Neural cell (in vitro differentiated cells): ENCODE measurements at regions not wholly inside any gene's neighbourhood (a gene's known extent, or its start where the extent isn't known, plus 50 kb on each side); places are given as distances from the start of the nearest gene placed in this dataset.

ENCODE experiments used
- H2AFZ ChIP-seq: fragments of 200-600, 300-800 bp; sonication (generic), shearing (Covaris generic); 2 replicates; pipeline ENCODE4 v1.6.0; 2014; ENCODE audit warnings: low read depth, mild to moderate bottlenecking, antibody characterized with exemption, low read length, moderate library complexity
- H3F3A ChIP-seq: fragments of 200-600 bp; shearing (Covaris generic); 2 replicates; pipeline ENCODE4 v1.6.1; 2016; ENCODE audit warnings: mild to moderate bottlenecking, moderate library complexity, mixed read lengths, antibody characterized with exemption, low read length; ENCODE audit not compliant: insufficient read depth, poor library complexity, severe bottlenecking
- H3K27ac ChIP-seq: fragments of 200-600, 300-800 bp; sonication (generic), shearing (Covaris generic); 2 replicates; pipeline ENCODE4 v1.5.1; 2014; ENCODE audit warnings: mild to moderate bottlenecking, low read length, moderate library complexity
- H3K27me3 ChIP-seq: fragments of 300-800, 200-600 bp; sonication (generic), shearing (Covaris generic); 2 replicates; pipeline ENCODE4 v1.6.0; 2014; ENCODE audit warnings: mild to moderate bottlenecking, low read depth, low read length, moderate library complexity; ENCODE audit not compliant: insufficient read depth
- H3K36me3 ChIP-seq: fragments of 300-800, 200-600 bp; sonication (generic), shearing (Covaris generic); 2 replicates; pipeline ENCODE4 v1.5.1; 2014; ENCODE audit warnings: mild to moderate bottlenecking, antibody characterized with exemption, low read length, moderate library complexity; ENCODE audit not compliant: insufficient read depth
- H3K4me2 ChIP-seq: fragments of 300-800, 200-600 bp; sonication (generic), shearing (Covaris generic); 2 replicates; pipeline ENCODE4 v1.6.0; 2014; ENCODE audit warnings: mild to moderate bottlenecking, low read length
- H3K4me3 ChIP-seq: fragments of 300-800, 200-600 bp; sonication (generic), shearing (Covaris generic); 2 replicates; pipeline ENCODE4 v1.5.1; 2014; ENCODE audit warnings: mild to moderate bottlenecking, low read length, moderate library complexity
- H3K79me2 ChIP-seq: fragments of 200-600 bp; shearing (Covaris generic); replicated peaks from 2 replicates; pipeline ENCODE4 v1.6.0; 2014; ENCODE audit warnings: mild to moderate bottlenecking, low read length, moderate library complexity; ENCODE audit not compliant: insufficient read depth
- H3K9ac ChIP-seq: fragments of 300-800, 200-600 bp; sonication (generic), shearing (Covaris generic); 2 replicates; pipeline ENCODE4 v1.6.1; 2016; ENCODE audit warnings: mild to moderate bottlenecking, low read length, mixed read lengths
- H3K9me2 ChIP-seq: fragments of 200-600 bp; shearing (Covaris generic); 2 replicates; pipeline ENCODE4 v1.6.1; 2016; ENCODE audit warnings: mild to moderate bottlenecking, low read length, mixed read lengths; ENCODE audit not compliant: insufficient read depth
- H3K9me3 ChIP-seq: fragments of 200-600, 300-800 bp; sonication (generic), shearing (Covaris generic); 2 replicates; pipeline ENCODE4 v1.6.1; 2016; ENCODE audit warnings: mild to moderate bottlenecking, mixed run types, low read length, moderate library complexity, mixed read lengths
- H4K20me1 ChIP-seq: fragments of 200-600 bp; shearing (Covaris generic); 2 replicates; pipeline ENCODE4 v1.6.1; 2016; ENCODE audit warnings: mild to moderate bottlenecking, mixed run types; ENCODE audit not compliant: insufficient read depth
- EP300 ChIP-seq: fragments of 450-650 bp; conservative IDR thresholded peaks from 2 replicates; pipeline ENCODE4 v1.6.1; 2014; ENCODE audit warnings: antibody characterized with exemption, mild to moderate bottlenecking, moderate library complexity; ENCODE audit not compliant: poor library complexity, severe bottlenecking
- EZH2 ChIP-seq: fragments of 200-600, 300-800 bp; shearing (Covaris generic), sonication (generic); IDR thresholded peaks from 2 replicates; pipeline ENCODE4 v1.6.1; 2014; ENCODE audit warnings: antibody characterized with exemption, low read length, borderline replicate concordance, mild to moderate bottlenecking; ENCODE audit not compliant: insufficient read depth, poor library complexity, severe bottlenecking
- MXI1 ChIP-seq: fragments of 450-650 bp; conservative IDR thresholded peaks from 2 replicates; pipeline ENCODE4 v1.6.1; 2014; ENCODE audit warnings: antibody characterized with exemption, mild to moderate bottlenecking; ENCODE audit not compliant: poor library complexity, severe bottlenecking
- POLR2AphosphoS5 ChIP-seq: IDR thresholded peaks from 2 replicates; pipeline ENCODE4 v1.6.1; 2012
- RAD21 ChIP-seq: fragments of 450-650 bp; conservative IDR thresholded peaks from 2 replicates; pipeline ENCODE4 v1.6.1; 2014; ENCODE audit warnings: antibody characterized with exemption, mild to moderate bottlenecking, moderate library complexity
- SMC3 ChIP-seq: fragments of 450-650 bp; conservative IDR thresholded peaks from 2 replicates; pipeline ENCODE4 v1.6.1; 2014; ENCODE audit warnings: antibody characterized with exemption, mild to moderate bottlenecking, moderate library complexity; ENCODE audit not compliant: poor library complexity
- TAF1 ChIP-seq: IDR thresholded peaks from 2 replicates; pipeline ENCODE4 v1.6.1; 2012; ENCODE audit warnings: low read depth
- TF ChIP-seq, protein P1 (sequence below): fragments of 450-650 bp; IDR thresholded peaks from 2 replicates; pipeline ENCODE4 v1.5.1; 2014; ENCODE audit warnings: antibody characterized with exemption, mild to moderate bottlenecking, moderate library complexity; ENCODE audit not compliant: poor library complexity, severe bottlenecking
- TF ChIP-seq, protein P2 (sequence below): IDR thresholded peaks from 2 replicates; pipeline ENCODE4 v1.6.1; 2012; ENCODE audit warnings: borderline replicate concordance

DNA sequence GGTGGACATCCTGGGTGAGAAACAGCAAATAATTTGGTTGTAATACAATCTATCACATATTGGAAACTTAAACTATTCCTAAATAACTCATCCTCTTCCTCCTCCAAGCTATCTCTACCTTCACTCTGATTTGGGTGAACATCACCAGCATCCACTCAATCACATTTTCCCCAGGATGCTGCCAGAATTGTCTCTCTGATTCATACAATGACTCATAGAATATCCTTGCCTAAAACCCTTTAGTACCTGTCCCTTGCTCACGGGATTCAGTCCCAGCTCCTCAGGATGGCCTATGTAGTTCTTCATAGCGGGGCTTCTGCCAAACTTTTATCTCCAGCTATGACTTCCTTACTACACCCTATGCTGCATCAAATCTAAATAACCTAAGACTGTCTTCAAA, 146.8 kb downstream of the EMP1 start:
- H4K20me1 ChIP-seq = no peaks in the 10 kb centered on the region
- no peak overlapping the region for H3K9ac ChIP-seq
- H3K79me2 ChIP-seq = no peaks in the 10 kb centered on the region
- H3K9me3 ChIP-seq = no peaks in the 10 kb centered on the region
- no peaks in the 10 kb centered on the region for H3K9me2 ChIP-seq
- no peaks in the 10 kb centered on the region for H3K36me3 ChIP-seq
- no peak overlapping the region for H3K27ac ChIP-seq
- H2AFZ ChIP-seq = no peak overlapping the region
- no peak overlapping the region for H3K4me3 ChIP-seq
- no peak for TF ChIP-seq MXI1
- no peak overlapping the region for H3K4me2 ChIP-seq
- no peaks in the 10 kb centered on the region for H3F3A ChIP-seq
- H3K27me3 ChIP-seq = no peaks in the 10 kb centered on the region

DNA sequence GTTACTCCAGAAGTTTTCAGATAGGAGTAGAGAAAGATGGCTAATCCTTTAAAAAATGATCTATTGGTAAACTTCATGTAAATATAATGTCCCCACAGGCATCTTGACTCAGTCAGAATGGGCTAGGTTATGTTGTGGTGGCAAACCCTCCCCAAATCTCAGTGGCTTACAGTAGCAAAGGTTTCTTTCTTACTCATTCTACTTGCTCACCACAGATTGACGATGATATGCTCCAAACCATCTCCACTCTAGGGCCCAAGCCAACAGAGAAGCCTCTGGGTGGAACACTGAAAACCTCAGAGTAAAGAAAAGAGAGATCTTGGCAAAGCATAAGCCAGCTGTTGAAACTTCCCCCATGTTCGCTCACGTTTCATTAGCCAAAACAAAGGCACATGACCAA, 146.4 kb downstream of the EMP1 start:
- no peaks in the 10 kb centered on the region for H3K9me2 ChIP-seq

DNA sequence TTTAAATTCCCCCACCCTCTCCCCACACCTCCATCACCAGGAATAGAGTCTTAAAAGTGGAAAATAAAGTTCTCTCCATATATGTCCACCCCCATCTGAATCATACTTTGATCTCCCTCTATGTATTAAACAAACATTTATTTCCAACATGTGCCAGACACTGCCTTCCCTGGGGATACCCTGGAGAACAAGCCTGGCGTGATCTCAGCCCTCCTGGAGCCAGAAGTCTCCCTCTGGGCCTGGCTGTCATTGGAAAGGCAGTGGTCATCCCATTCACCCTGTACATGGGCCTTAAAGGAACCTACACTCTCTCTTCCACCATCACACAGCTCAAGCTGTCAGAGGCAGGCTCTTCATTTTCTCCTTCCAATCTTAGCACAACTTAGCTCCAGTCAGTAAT, 143.6 kb downstream of the EMP1 start:
- Histone ChIP-seq H3K27ac (no peak overlapping the region), H3K9me2 (no peaks in the 10 kb centered on the region)

More for the DNA sequence above, 146.4 kb downstream of the EMP1 start:
- H3K79me2 ChIP-seq = no peaks in the 10 kb centered on the region
- TF ChIP-seq, protein P1, sequence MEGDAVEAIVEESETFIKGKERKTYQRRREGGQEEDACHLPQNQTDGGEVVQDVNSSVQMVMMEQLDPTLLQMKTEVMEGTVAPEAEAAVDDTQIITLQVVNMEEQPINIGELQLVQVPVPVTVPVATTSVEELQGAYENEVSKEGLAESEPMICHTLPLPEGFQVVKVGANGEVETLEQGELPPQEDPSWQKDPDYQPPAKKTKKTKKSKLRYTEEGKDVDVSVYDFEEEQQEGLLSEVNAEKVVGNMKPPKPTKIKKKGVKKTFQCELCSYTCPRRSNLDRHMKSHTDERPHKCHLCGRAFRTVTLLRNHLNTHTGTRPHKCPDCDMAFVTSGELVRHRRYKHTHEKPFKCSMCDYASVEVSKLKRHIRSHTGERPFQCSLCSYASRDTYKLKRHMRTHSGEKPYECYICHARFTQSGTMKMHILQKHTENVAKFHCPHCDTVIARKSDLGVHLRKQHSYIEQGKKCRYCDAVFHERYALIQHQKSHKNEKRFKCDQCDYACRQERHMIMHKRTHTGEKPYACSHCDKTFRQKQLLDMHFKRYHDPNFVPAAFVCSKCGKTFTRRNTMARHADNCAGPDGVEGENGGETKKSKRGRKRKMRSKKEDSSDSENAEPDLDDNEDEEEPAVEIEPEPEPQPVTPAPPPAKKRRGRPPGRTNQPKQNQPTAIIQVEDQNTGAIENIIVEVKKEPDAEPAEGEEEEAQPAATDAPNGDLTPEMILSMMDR = no peak
- TF ChIP-seq RAD21 = no peak
- no peak for TF ChIP-seq EZH2
- TF ChIP-seq SMC3 = no peak
- no peak for TF ChIP-seq MXI1
- TF ChIP-seq EP300 = no peak
- no peak for TF ChIP-seq POLR2AphosphoS5
- TF ChIP-seq TAF1 = no peak
- TF ChIP-seq, protein P2, sequence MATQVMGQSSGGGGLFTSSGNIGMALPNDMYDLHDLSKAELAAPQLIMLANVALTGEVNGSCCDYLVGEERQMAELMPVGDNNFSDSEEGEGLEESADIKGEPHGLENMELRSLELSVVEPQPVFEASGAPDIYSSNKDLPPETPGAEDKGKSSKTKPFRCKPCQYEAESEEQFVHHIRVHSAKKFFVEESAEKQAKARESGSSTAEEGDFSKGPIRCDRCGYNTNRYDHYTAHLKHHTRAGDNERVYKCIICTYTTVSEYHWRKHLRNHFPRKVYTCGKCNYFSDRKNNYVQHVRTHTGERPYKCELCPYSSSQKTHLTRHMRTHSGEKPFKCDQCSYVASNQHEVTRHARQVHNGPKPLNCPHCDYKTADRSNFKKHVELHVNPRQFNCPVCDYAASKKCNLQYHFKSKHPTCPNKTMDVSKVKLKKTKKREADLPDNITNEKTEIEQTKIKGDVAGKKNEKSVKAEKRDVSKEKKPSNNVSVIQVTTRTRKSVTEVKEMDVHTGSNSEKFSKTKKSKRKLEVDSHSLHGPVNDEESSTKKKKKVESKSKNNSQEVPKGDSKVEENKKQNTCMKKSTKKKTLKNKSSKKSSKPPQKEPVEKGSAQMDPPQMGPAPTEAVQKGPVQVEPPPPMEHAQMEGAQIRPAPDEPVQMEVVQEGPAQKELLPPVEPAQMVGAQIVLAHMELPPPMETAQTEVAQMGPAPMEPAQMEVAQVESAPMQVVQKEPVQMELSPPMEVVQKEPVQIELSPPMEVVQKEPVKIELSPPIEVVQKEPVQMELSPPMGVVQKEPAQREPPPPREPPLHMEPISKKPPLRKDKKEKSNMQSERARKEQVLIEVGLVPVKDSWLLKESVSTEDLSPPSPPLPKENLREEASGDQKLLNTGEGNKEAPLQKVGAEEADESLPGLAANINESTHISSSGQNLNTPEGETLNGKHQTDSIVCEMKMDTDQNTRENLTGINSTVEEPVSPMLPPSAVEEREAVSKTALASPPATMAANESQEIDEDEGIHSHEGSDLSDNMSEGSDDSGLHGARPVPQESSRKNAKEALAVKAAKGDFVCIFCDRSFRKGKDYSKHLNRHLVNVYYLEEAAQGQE = no peak
- no peaks in the 10 kb centered on the region for H3K9me3 ChIP-seq
- H3K9ac ChIP-seq = no peak overlapping the region
- no peaks in the 10 kb centered on the region for H3F3A ChIP-seq
- no peak overlapping the region for H3K4me3 ChIP-seq
- no peaks in the 10 kb centered on the region for H4K20me1 ChIP-seq
- H2AFZ ChIP-seq = no peak overlapping the region
- H3K4me2 ChIP-seq = no peak overlapping the region
- no peak overlapping the region for H3K27ac ChIP-seq
- H3K27me3 ChIP-seq = no peaks in the 10 kb centered on the region
- H3K36me3 ChIP-seq = no peaks in the 10 kb centered on the region

More for the DNA sequence above, 143.6 kb downstream of the EMP1 start:
- Histone ChIP-seq H3F3A (no peaks in the 10 kb centered on the region), H3K27me3 (no peaks in the 10 kb centered on the region), H3K4me3 (no peak overlapping the region), H3K9me3 (no peaks in the 10 kb centered on the region), H3K79me2 (no peaks in the 10 kb centered on the region), H3K4me2 (no peak overlapping the region), H3K36me3 (no peaks in the 10 kb centered on the region), H2AFZ (no peak overlapping the region), H3K9ac (no peak overlapping the region), H4K20me1 (no peaks in the 10 kb centered on the region)
- TF ChIP-seq, protein P2 = no peak
- TF ChIP-seq SMC3 (no peak), EP300 (no peak)
